Thyroid gland (tissue), 4 donors: ENCODE measurements at regions not wholly inside any gene's neighbourhood (a gene's known extent, or its start where the extent isn't known, plus 50 kb on each side); places are given as distances from the start of the nearest gene placed in this dataset.

Experiments
- CTCF ChIP-seq, 6 experiments: fragments of 200-600 bp in 3 of 6; fragments of 450-650 bp in 3 of 6; sonication (generic) in 3 of 6; IDR thresholded peaks; one replicate each; pipeline ENCODE4 v1.5.1; 2016 to 2019; ENCODE audit warnings: antibody characterized with exemption in 6 of 6, mild to moderate bottlenecking in 2 of 6, inconsistent platforms in 1 of 6, moderate library complexity in 1 of 6
- POLR2A ChIP-seq, 2 donors: fragments of 450-650 bp; IDR thresholded peaks; one replicate each; pipeline ENCODE4 v1.6.1; 2017; ENCODE audit warnings: antibody characterized with exemption in 2 of 2, mild to moderate bottlenecking in 2 of 2, moderate library complexity in 1 of 2

- TF ChIP-seq POLR2A (IDR thresholded peaks at IDR 0.05) (no peak), CTCF (IDR thresholded peaks at IDR 0.05) (no peak)
These were observed 86.5 kb upstream of the PFKP start for GRCh38 chr10:2980791-2981360.
